B cell (primary cell): ENCODE measurements at regions not wholly inside any gene's neighbourhood (a gene's known extent, or its start where the extent isn't known, plus 50 kb on each side); places are given as distances from the start of the nearest gene placed in this dataset.

Experiments used
- ATAC-seq: fragments of 200-7000 bp; cut with Tn5 transposase; one replicate; pipeline ENCODE4 v1.10.0; 2021; ENCODE audit warnings: low read depth, mild to moderate bottlenecking, moderate number of reproducible peaks, moderate library complexity
- CTCF ChIA-PET: fragments of 350-600 bp; sonication (Branson Sonifier 250); formaldehyde crosslinking; loops from one replicate; lab custom pipeline; 2021; ENCODE audit warnings: antibody characterized with exemption, inconsistent platforms; lab: Charles Lee
- POLR2A ChIA-PET: fragments of 350-600 bp; sonication (Branson Sonifier 250); formaldehyde crosslinking; loops from one replicate; lab custom pipeline; 2021; ENCODE audit warnings: antibody characterized with exemption; lab: Charles Lee
- DNase-seq: peaks from one replicate; pipeline ENCODE4 v3.0.0; 2013
- H2AFZ ChIP-seq: 2 replicates; pipeline ENCODE4 v1.6.1; 2012; ENCODE audit warnings: mild to moderate bottlenecking, low read depth, low read length; ENCODE audit not compliant: insufficient read depth, poor library complexity, severe bottlenecking
- H3K27ac ChIP-seq, 2 donors: 1 replicate in 1 of 2; 2 replicates in 1 of 2; pipeline ENCODE4 v1.5.1; 2012 to 2013; ENCODE audit warnings: low read length in 2 of 2, mild to moderate bottlenecking in 2 of 2, moderate library complexity in 1 of 2
- H3K27me3 ChIP-seq, 4 experiments: fragments of 200-600 bp in 1 of 4; sonication (generic) in 1 of 4; replicated peaks in 1 of 4; 1 replicate in 2 of 4; 2 replicates in 2 of 4; pipeline versions ENCODE4 v1.6.1 to v1.7.0; 2013 to 2016; ENCODE audit warnings: low read length in 3 of 4, mild to moderate bottlenecking in 2 of 4, mixed read lengths in 1 of 4, moderate library complexity in 1 of 4; ENCODE audit not compliant: insufficient read depth in 4 of 4, control insufficient read depth in 3 of 4; ENCODE audit errors: control extremely low read depth in 1 of 4
- H3K36me3 ChIP-seq, 2 experiments: replicated peaks in 1 of 2; 1 replicate in 1 of 2; 2 replicates in 1 of 2; pipeline versions ENCODE4 v1.6.1 to v1.7.1; 2013; ENCODE audit warnings: low read length in 1 of 2; ENCODE audit not compliant: insufficient read depth in 2 of 2, control insufficient read depth in 1 of 2; ENCODE audit errors: control extremely low read depth in 1 of 2, extremely low read depth in 1 of 2
- H3K4me1 ChIP-seq, 2 donors: fragments of 200-600 bp in 1 of 2; sonication (generic) in 1 of 2; 1 replicate in 1 of 2; 2 replicates in 1 of 2; pipeline versions ENCODE4 v1.5.1 to v1.6.1; 2013 to 2017; ENCODE audit warnings: low read length in 2 of 2; ENCODE audit not compliant: control insufficient read depth in 2 of 2, insufficient read depth in 2 of 2
- H3K4me2 ChIP-seq: replicated peaks from 2 replicates; pipeline ENCODE3; 2012; ENCODE audit warnings: mild to moderate bottlenecking, low read depth, low read length; ENCODE audit not compliant: poor library complexity, severe bottlenecking
- H3K4me3 ChIP-seq, 5 experiments: fragments of 200-600 bp in 1 of 5; sonication (generic) in 1 of 5; 1 replicate in 3 of 5; 2 replicates in 2 of 5; pipeline versions ENCODE4 v1.5.1 to v1.7.0; 2011 to 2016; ENCODE audit warnings: low read length in 4 of 5, mild to moderate bottlenecking in 4 of 5, low read depth in 2 of 5, control low read depth in 1 of 5, moderate library complexity in 1 of 5; ENCODE audit not compliant: insufficient read depth in 1 of 5; ENCODE audit errors: control extremely low read depth in 1 of 5, extremely low read depth in 1 of 5
- H3K79me2 ChIP-seq: fragments of 200-600 bp; sonication (generic); one replicate; pipeline ENCODE4 v1.6.0; 2016; ENCODE audit warnings: low read length; ENCODE audit not compliant: control insufficient read depth, insufficient read depth
- H3K9ac ChIP-seq: fragments of 200-600 bp; sonication (generic); 2 replicates; pipeline ENCODE4 v1.6.1; 2017; ENCODE audit warnings: mild to moderate bottlenecking, low read length, moderate library complexity
- H3K9me3 ChIP-seq, 3 donors: one replicate each; pipeline versions ENCODE4 v1.6.1 to v1.7.1; 2013; ENCODE audit warnings: low read length in 2 of 3; ENCODE audit not compliant: control insufficient read depth in 2 of 3, insufficient read depth in 1 of 3; ENCODE audit errors: control extremely low read depth in 1 of 3
- H4K20me1 ChIP-seq: 2 replicates; pipeline ENCODE4 v1.6.0; 2012; ENCODE audit warnings: mild to moderate bottlenecking, low read length; ENCODE audit not compliant: insufficient read depth, control insufficient read depth, poor library complexity, severe bottlenecking
- H3K27ac Mint-ChIP-seq: one replicate; pipeline ENCODE4 v1.8.0; 2021; ENCODE audit warnings: mixed read lengths
- H3K27me3 Mint-ChIP-seq: one replicate; pipeline ENCODE4 v1.8.0; 2021; ENCODE audit warnings: mixed read lengths
- H3K4me1 Mint-ChIP-seq: one replicate; pipeline ENCODE4 v1.8.0; 2021; ENCODE audit warnings: mixed read lengths
- H3K4me3 Mint-ChIP-seq: one replicate; pipeline ENCODE4 v1.8.0; 2021; ENCODE audit warnings: mixed read lengths
- H3K9me3 Mint-ChIP-seq: one replicate; pipeline ENCODE4 v1.8.0; 2022; ENCODE audit warnings: mixed read lengths; ENCODE audit not compliant: insufficient read depth
- CTCF ChIP-seq: fragments of 200-600 bp; IDR thresholded peaks from one replicate; pipeline ENCODE4 v1.8.0; 2022; ENCODE audit warnings: antibody characterized with exemption, mild to moderate bottlenecking
- EZH2 ChIP-seq: IDR thresholded peaks from 2 replicates; pipeline ENCODE4 v1.6.1; 2012; ENCODE audit warnings: borderline replicate concordance, low read depth, mild to moderate bottlenecking, moderate library complexity, low read length; ENCODE audit not compliant: insufficient read depth, poor library complexity, severe bottlenecking
- WGBS: methylation state at CpG from one replicate; pipeline ENCODE4 v1.1.5; 2013; ENCODE audit warnings: missing lambda C conversion rate; ENCODE audit not compliant: insufficient coverage; 5-methylcytosine and 5-hydroxymethylcytosine counted together
- intact Hi-C: fragments of 100-400 bp; cut with micrococcal nuclease; formaldehyde crosslinking; loops from one replicate; pipeline ENCODE4 v1.10.0; 2022

GRCh38 chr4:189364032-189364449 lies 576.6 kb upstream of the FRG1 start:
- CTCF ChIA-PET: no interaction called here
- 98% methylated on average over 32 of the region's 44 CpGs for WGBS
- no peak for ATAC-seq
- H4K20me1 ChIP-seq: no peaks in the 10 kb centered on the region
- no peaks in the 10 kb centered on the region for H3K36me3 ChIP-seq
- DNase-seq: no peak
- H3K4me3 ChIP-seq: no peak overlapping the region
- POLR2A ChIA-PET: no interaction called here
- Mint-ChIP-seq H3K4me3 (no peak overlapping the region), H3K27me3 (no peaks in the 10 kb centered on the region), H3K9me3 (no peaks in the 10 kb centered on the region), H3K27ac (no peak overlapping the region), H3K4me1 (no peaks in the 10 kb centered on the region)
- no peaks in the 10 kb centered on the region for H3K79me2 ChIP-seq
- peaks cover 0 to 6% (median 0%) of the 10 kb centered on the region in 3 donors for H3K9me3 ChIP-seq
- TF ChIP-seq EZH2: no peak
- no peak for TF ChIP-seq CTCF
- no peak overlapping the region for H2AFZ ChIP-seq
- no peak overlapping the region for H3K27ac ChIP-seq
- H3K27me3 ChIP-seq: no peaks in the 10 kb centered on the region
- no peaks in the 10 kb centered on the region for H3K4me1 ChIP-seq
- no peak overlapping the region for H3K4me2 ChIP-seq
- H3K9ac ChIP-seq: no peak overlapping the region
- intact Hi-C loops: no loop called here

GRCh38 chr4:189365451-189365850 lies 575.2 kb upstream of the FRG1 start:
- 100% methylated on average over 1 of the region's 6 CpGs for WGBS
- no peaks in the 10 kb centered on the region for H3K27me3 ChIP-seq
- H3K9me3 ChIP-seq: peaks cover 0 to 6% (median 0%) of the 10 kb centered on the region in 3 donors
- Mint-ChIP-seq H3K27me3 (no peaks in the 10 kb centered on the region), H3K27ac (no peak overlapping the region), H3K4me3 (no peak overlapping the region), H3K9me3 (no peaks in the 10 kb centered on the region), H3K4me1 (no peaks in the 10 kb centered on the region)
- H3K4me3 ChIP-seq: no peak overlapping the region
- no peak overlapping the region for H3K9ac ChIP-seq
- no peak for ATAC-seq
- no peak for TF ChIP-seq EZH2
- no peak for TF ChIP-seq CTCF
- no peaks in the 10 kb centered on the region for H3K79me2 ChIP-seq
- DNase-seq: no peak
- H3K27ac ChIP-seq: no peak overlapping the region
- no peaks in the 10 kb centered on the region for H3K4me1 ChIP-seq
- no peak overlapping the region for H3K4me2 ChIP-seq
- ChIA-PET CTCF (no interaction called here), POLR2A (no interaction called here)
- no peaks in the 10 kb centered on the region for H4K20me1 ChIP-seq
- no peaks in the 10 kb centered on the region for H3K36me3 ChIP-seq
- H2AFZ ChIP-seq: no peak overlapping the region
- intact Hi-C loops: no loop called here
